SU-DHL-6 (cell line): ENCODE measurements at regions not wholly inside any gene's neighbourhood (a gene's known extent, or its start where the extent isn't known, plus 50 kb on each side); places are given as distances from the start of the nearest gene placed in this dataset.

Experiments
- EZH2phosphoT487 ChIP-seq: fragments of 200-600 bp; sonication (generic), shearing (Covaris generic); conservative IDR thresholded peaks from 2 replicates; pipeline ENCODE4 v1.6.1; 2018; ENCODE audit warnings: mild to moderate bottlenecking, antibody characterized with exemption, low read length, moderate library complexity, mixed read lengths
- TF ChIP-seq, protein P1 (sequence below): fragments of 200-600 bp; sonication (generic); IDR thresholded peaks from one replicate; pipeline ENCODE4 v1.5.1; 2017; ENCODE audit warnings: antibody characterized with exemption, mild to moderate bottlenecking, low read length, moderate library complexity; ENCODE audit not compliant: insufficient read depth, poor library complexity, severe bottlenecking

DNA sequence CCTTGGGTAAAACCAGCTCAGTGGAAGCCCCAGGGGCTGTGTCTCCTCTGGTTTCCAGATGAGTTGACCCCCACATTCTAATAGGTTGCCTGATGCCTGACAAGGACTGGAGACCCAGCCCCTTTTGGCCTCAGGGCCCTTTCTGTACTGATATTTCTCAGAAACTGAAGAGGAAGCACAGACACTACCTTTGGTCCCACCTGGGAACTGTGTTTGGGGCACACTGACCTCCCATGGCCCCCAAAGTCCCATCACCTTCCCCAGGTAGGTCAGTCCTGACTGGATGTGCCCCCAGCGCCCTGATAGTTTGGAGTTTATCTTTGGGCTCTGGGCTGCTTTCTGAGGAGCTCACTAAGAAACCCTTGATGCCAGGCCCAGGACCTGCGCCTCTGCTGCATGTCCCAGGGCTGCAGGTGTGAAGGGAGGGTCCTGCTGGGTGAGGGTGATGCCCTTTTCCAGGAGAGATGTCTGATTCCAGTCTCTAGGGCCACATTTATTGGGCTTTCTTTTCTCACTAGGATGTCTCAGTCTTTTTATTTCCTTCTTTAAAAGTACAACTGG lies 106.7 kb downstream of the GGTLC2 start:
- TF ChIP-seq, protein P1, sequence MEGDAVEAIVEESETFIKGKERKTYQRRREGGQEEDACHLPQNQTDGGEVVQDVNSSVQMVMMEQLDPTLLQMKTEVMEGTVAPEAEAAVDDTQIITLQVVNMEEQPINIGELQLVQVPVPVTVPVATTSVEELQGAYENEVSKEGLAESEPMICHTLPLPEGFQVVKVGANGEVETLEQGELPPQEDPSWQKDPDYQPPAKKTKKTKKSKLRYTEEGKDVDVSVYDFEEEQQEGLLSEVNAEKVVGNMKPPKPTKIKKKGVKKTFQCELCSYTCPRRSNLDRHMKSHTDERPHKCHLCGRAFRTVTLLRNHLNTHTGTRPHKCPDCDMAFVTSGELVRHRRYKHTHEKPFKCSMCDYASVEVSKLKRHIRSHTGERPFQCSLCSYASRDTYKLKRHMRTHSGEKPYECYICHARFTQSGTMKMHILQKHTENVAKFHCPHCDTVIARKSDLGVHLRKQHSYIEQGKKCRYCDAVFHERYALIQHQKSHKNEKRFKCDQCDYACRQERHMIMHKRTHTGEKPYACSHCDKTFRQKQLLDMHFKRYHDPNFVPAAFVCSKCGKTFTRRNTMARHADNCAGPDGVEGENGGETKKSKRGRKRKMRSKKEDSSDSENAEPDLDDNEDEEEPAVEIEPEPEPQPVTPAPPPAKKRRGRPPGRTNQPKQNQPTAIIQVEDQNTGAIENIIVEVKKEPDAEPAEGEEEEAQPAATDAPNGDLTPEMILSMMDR, result no peak
- no peak for TF ChIP-seq EZH2phosphoT487
